ENCODE measurements at regions not wholly inside any gene's neighbourhood (a gene's known extent, or its start where the extent isn't known, plus 50 kb on each side); places are given as distances from the start of the nearest gene placed in this dataset.

- Histone ChIP-seq H3K4me3 (no peak overlapping the region), H3K36me3 (no peaks in the 10 kb centered on the region), H3K4me1 (no peaks in the 10 kb centered on the region), H3K9me3 (no peaks in the 10 kb centered on the region), H3K27ac (no peak overlapping the region), H3K27me3 (no peaks in the 10 kb centered on the region)
- intact Hi-C loops (cut with DNase I), result no loop called here
- TF ChIP-seq CTCF (IDR thresholded peaks at IDR 0.05), result no peak
- TF ChIP-seq POLR2A (IDR thresholded peaks at IDR 0.05), result no peak
- TF ChIP-seq POLR2AphosphoS5 (IDR thresholded peaks at IDR 0.05; ENCODE audit: insufficient read depth in 1 of 2, low read depth in 1 of 2), result no peak
- DNase-seq (ENCODE audit: extremely low spot score in 2 of 2), result no peak
Measured at GRCh38 chr7:46071076-46071475, 150.0 kb upstream of the IGFBP3 start.

- TF ChIP-seq POLR2AphosphoS5 (IDR thresholded peaks at IDR 0.05; ENCODE audit: insufficient read depth in 1 of 2, low read depth in 1 of 2) (no peak), CTCF (IDR thresholded peaks at IDR 0.05) (no peak), POLR2A (IDR thresholded peaks at IDR 0.05) (no peak)
- Histone ChIP-seq H3K9me3 (no peaks in the 10 kb centered on the region), H3K27ac (no peak overlapping the region), H3K27me3 (no peaks in the 10 kb centered on the region), H3K4me1 (no peaks in the 10 kb centered on the region), H3K36me3 (no peaks in the 10 kb centered on the region), H3K4me3 (no peak overlapping the region)
- intact Hi-C loops (cut with DNase I), result no loop called here
- no peak for DNase-seq (ENCODE audit: extremely low spot score in 2 of 2)
Measured at GRCh38 chr7:46068159-46068558, 147.1 kb upstream of the IGFBP3 start.

- DNase-seq (ENCODE audit: extremely low spot score in 2 of 2), result no peak
- Histone ChIP-seq H3K36me3 (no peaks in the 10 kb centered on the region), H3K27me3 (no peaks in the 10 kb centered on the region), H3K4me1 (no peaks in the 10 kb centered on the region), H3K9me3 (no peaks in the 10 kb centered on the region), H3K4me3 (no peak overlapping the region), H3K27ac (no peak overlapping the region)
- TF ChIP-seq POLR2AphosphoS5 (IDR thresholded peaks at IDR 0.05; ENCODE audit: insufficient read depth in 1 of 2, low read depth in 1 of 2) (no peak), POLR2A (IDR thresholded peaks at IDR 0.05) (no peak), CTCF (IDR thresholded peaks at IDR 0.05) (no peak)
- intact Hi-C loops (cut with DNase I), result no loop called here
Measured at GRCh38 chr7:46059308-46060020, 138.4 kb upstream of the IGFBP3 start.

- Histone ChIP-seq H3K9me3 (no peaks in the 10 kb centered on the region), H3K27ac (no peak overlapping the region), H3K27me3 (no peaks in the 10 kb centered on the region), H3K4me1 (no peaks in the 10 kb centered on the region), H3K36me3 (no peaks in the 10 kb centered on the region), H3K4me3 (no peak overlapping the region)
- no peak for DNase-seq (ENCODE audit: extremely low spot score in 2 of 2)
- TF ChIP-seq POLR2A (IDR thresholded peaks at IDR 0.05) (no peak), POLR2AphosphoS5 (IDR thresholded peaks at IDR 0.05; ENCODE audit: insufficient read depth in 1 of 2, low read depth in 1 of 2) (no peak), CTCF (IDR thresholded peaks at IDR 0.05) (no peak)
- intact Hi-C loops (cut with DNase I), result no loop called here
Measured at GRCh38 chr7:46058086-46058823, 137.2 kb upstream of the IGFBP3 start.

- no peaks in the 10 kb centered on the region for H3K27me3 ChIP-seq
- H3K9me3 ChIP-seq, result no peaks in the 10 kb centered on the region
- no peak overlapping the region for H3K27ac ChIP-seq
- H3K36me3 ChIP-seq, result no peaks in the 10 kb centered on the region
- H3K4me3 ChIP-seq, result no peak overlapping the region
- intact Hi-C loops (cut with DNase I), result no loop called here
- H3K4me1 ChIP-seq, result no peaks in the 10 kb centered on the region
- no peak for DNase-seq (ENCODE audit: extremely low spot score in 2 of 2)
- TF ChIP-seq POLR2AphosphoS5 (IDR thresholded peaks at IDR 0.05; ENCODE audit: insufficient read depth in 1 of 2, low read depth in 1 of 2) (no peak), CTCF (IDR thresholded peaks at IDR 0.05) (no peak), POLR2A (IDR thresholded peaks at IDR 0.05) (no peak)
Measured at GRCh38 chr7:46054915-46055314, 133.8 kb upstream of the IGFBP3 start.
